Fibroblast of lung (primary cell): ENCODE measurements at regions not wholly inside any gene's neighbourhood (a gene's known extent, or its start where the extent isn't known, plus 50 kb on each side); places are given as distances from the start of the nearest gene placed in this dataset.

Source experiments
- EZH2 ChIP-seq: IDR thresholded peaks from 2 replicates; pipeline ENCODE4 v1.5.1; 2012; ENCODE audit warnings: low read length, control low read depth, mild to moderate bottlenecking; ENCODE audit errors: missing control alignments
- TF ChIP-seq, protein P1 (sequence below), 2 donors: IDR thresholded peaks in 1 of 2; conservative IDR thresholded peaks in 1 of 2; 1 replicate in 1 of 2; 2 replicates in 1 of 2; pipeline ENCODE4 v1.5.1; 2011 to 2012; ENCODE audit warnings: low read length in 2 of 2, control low read depth in 1 of 2, inconsistent platforms in 1 of 2, low read depth in 1 of 2, mild to moderate bottlenecking in 1 of 2

DNA sequence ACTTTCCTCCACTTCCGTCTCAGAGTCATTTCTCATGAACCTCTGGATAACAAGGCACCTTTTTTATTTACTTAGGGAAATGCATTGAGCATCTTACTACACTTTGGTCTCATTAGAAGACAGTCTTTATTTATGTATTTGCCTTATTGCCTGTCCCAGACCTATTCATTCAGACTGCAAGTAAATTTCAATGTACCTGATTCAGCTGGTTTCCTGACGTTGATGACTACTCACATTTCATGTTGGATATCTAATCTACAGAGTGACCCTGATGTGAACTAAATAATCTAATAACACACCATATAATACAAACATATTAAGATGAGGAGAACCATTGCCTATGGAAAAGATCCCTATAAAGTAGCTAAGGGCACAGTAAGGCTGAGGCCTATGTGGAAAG, 267.7 kb downstream of the SLC6A15 start:
- TF ChIP-seq, protein P1, sequence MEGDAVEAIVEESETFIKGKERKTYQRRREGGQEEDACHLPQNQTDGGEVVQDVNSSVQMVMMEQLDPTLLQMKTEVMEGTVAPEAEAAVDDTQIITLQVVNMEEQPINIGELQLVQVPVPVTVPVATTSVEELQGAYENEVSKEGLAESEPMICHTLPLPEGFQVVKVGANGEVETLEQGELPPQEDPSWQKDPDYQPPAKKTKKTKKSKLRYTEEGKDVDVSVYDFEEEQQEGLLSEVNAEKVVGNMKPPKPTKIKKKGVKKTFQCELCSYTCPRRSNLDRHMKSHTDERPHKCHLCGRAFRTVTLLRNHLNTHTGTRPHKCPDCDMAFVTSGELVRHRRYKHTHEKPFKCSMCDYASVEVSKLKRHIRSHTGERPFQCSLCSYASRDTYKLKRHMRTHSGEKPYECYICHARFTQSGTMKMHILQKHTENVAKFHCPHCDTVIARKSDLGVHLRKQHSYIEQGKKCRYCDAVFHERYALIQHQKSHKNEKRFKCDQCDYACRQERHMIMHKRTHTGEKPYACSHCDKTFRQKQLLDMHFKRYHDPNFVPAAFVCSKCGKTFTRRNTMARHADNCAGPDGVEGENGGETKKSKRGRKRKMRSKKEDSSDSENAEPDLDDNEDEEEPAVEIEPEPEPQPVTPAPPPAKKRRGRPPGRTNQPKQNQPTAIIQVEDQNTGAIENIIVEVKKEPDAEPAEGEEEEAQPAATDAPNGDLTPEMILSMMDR (conservative IDR thresholded peaks at IDR 0.05 in 1 of 2, IDR thresholded peaks at IDR 0.05 in 1 of 2; ENCODE audit: low read depth in 1 of 2, low read length in 2 of 2), result no peak
- no peak for TF ChIP-seq EZH2
